HCT116 (cell line): ENCODE measurements at regions not wholly inside any gene's neighbourhood (a gene's known extent, or its start where the extent isn't known, plus 50 kb on each side); places are given as distances from the start of the nearest gene placed in this dataset.

Source experiments
- ATAC-seq: fragments of 200-7000 bp; cut with Tn5 transposase; 2 replicates; pipeline ENCODE4 v1.9.1; 2020; ENCODE audit warnings: mild to moderate bottlenecking, moderate library complexity
- BruUV-seq: library from RNA; stranded (reverse); fragments of 400-500 nt; replicated peaks from 2 replicates; lab custom pipeline; 2021; lab: Mats Ljungman, UMichigan
- CTCF ChIA-PET: fragments of 300-600 bp; sonication (Branson Sonifier 250); formaldehyde crosslinking; loops from one replicate; lab custom pipeline; 2021; ENCODE audit warnings: antibody characterized with exemption; lab: Charles Lee
- POLR2A ChIA-PET: fragments of 300-600, 350-600 bp; sonication (Branson Sonifier 250); formaldehyde crosslinking; loops from one replicate; lab custom pipeline; 2021; ENCODE audit warnings: antibody characterized with exemption; lab: Charles Lee
- RAD21 ChIA-PET, 2 experiments: fragments of 300-600 bp; sonication (Branson Sonifier 250); formaldehyde crosslinking; loops; one replicate each; lab custom pipeline; 2023; ENCODE audit warnings: low total read pairs in 2 of 2; ENCODE audit not compliant: uncharacterized antibody in 2 of 2, unreplicated experiment in 2 of 2, low non-redundant PET in 1 of 2; lab: Charles Lee
- DNase-seq: peaks from one replicate; pipeline ENCODE4 v3.0.0-alpha.2; 2010; ENCODE audit warnings: low read depth, low spot score
- H2AFZ ChIP-seq: fragments of 200-600 bp; shearing (Covaris generic), sonication (generic); 2 replicates; pipeline ENCODE4 v1.6.1; 2017; ENCODE audit warnings: low read depth, mixed run types, mixed read lengths, antibody characterized with exemption, low read length; ENCODE audit not compliant: poor library complexity, severe bottlenecking
- H3K27ac ChIP-seq: 2 replicates; pipeline ENCODE4 v1.5.1; 2012; ENCODE audit warnings: low read depth, low read length
- H3K27me3 ChIP-seq: fragments of 200-600 bp; sonication (generic); 2 replicates; pipeline ENCODE4 v1.6.1; 2016; ENCODE audit warnings: mixed run types, low read length, mixed read lengths; ENCODE audit not compliant: insufficient read depth
- H3K36me3 ChIP-seq, 2 experiments: fragments of 200-500 bp in 1 of 2; fragments of 200-600 bp in 1 of 2; sonication (Bioruptor generic) in 1 of 2; sonication (generic) in 1 of 2; 2 replicates each; pipeline versions ENCODE4 v1.5.1 to v1.6.1; 2014 to 2016; ENCODE audit warnings: low read length in 2 of 2, inconsistent platforms in 1 of 2, mixed read lengths in 1 of 2, mixed run types in 1 of 2; ENCODE audit not compliant: insufficient read depth in 2 of 2, control insufficient read depth in 1 of 2
- H3K4me1 ChIP-seq, 2 experiments: fragments of 200-600 bp in 1 of 2; sonication (generic) in 1 of 2; 2 replicates each; pipeline versions ENCODE4 v1.5.1 to v1.6.1; 2012 to 2017; ENCODE audit warnings: low read length in 2 of 2, inconsistent platforms in 1 of 2, mild to moderate bottlenecking in 1 of 2, mixed read lengths in 1 of 2, mixed run types in 1 of 2, moderate library complexity in 1 of 2; ENCODE audit not compliant: insufficient read depth in 2 of 2, control insufficient read depth in 1 of 2
- H3K4me2 ChIP-seq: fragments of 200-600 bp; sonication (generic); 2 replicates; pipeline ENCODE4 v1.6.1; 2017; ENCODE audit warnings: mixed run types, low read length, mixed read lengths
- H3K4me3 ChIP-seq, 2 experiments: fragments of 200-600 bp in 1 of 2; sonication (generic) in 1 of 2; replicated peaks in 1 of 2; 2 replicates each; pipeline ENCODE4 v1.5.1; 2011 to 2016; ENCODE audit warnings: low read length in 2 of 2, control low read depth in 1 of 2, low read depth in 1 of 2, mild to moderate bottlenecking in 1 of 2, mixed read lengths in 1 of 2, mixed run types in 1 of 2
- H3K79me2 ChIP-seq: fragments of 200-600 bp; sonication (generic); 2 replicates; pipeline ENCODE4 v1.6.1; 2017; ENCODE audit warnings: mild to moderate bottlenecking, mixed run types, low read length, moderate library complexity, mixed read lengths; ENCODE audit not compliant: insufficient read depth
- H3K9ac ChIP-seq: fragments of 200-600 bp; sonication (generic); 2 replicates; pipeline ENCODE4 v1.6.1; 2016; ENCODE audit warnings: low read length, mixed read lengths
- H3K9me2 ChIP-seq: fragments of 200-600 bp; sonication (generic), shearing (Covaris generic); 2 replicates; pipeline ENCODE4 v1.6.1; 2017; ENCODE audit warnings: mixed run types, mild to moderate bottlenecking, moderate library complexity; ENCODE audit not compliant: insufficient read depth
- H3K9me3 ChIP-seq, 2 experiments: fragments of 200-500 bp in 1 of 2; fragments of 200-600 bp in 1 of 2; sonication (Bioruptor generic) in 1 of 2; sonication (generic) in 1 of 2; 2 replicates each; pipeline ENCODE4 v1.6.1; 2014 to 2017; ENCODE audit warnings: low read length in 2 of 2, mixed read lengths in 2 of 2, inconsistent platforms in 1 of 2, low read depth in 1 of 2, mild to moderate bottlenecking in 1 of 2, mixed run types in 1 of 2, moderate library complexity in 1 of 2; ENCODE audit not compliant: control insufficient read depth in 1 of 2, insufficient read depth in 1 of 2
- H4K20me1 ChIP-seq: fragments of 200-600 bp; sonication (generic), shearing (Covaris generic); 2 replicates; pipeline ENCODE4 v1.6.1; 2017; ENCODE audit warnings: mixed run types, mild to moderate bottlenecking, moderate library complexity; ENCODE audit not compliant: insufficient read depth
- CEBPB ChIP-seq: IDR thresholded peaks from 2 replicates; pipeline ENCODE4 v1.6.1; 2012; ENCODE audit warnings: low read depth
- ELF1 ChIP-seq: IDR thresholded peaks from 2 replicates; pipeline ENCODE4 v1.6.1; 2012; ENCODE audit warnings: low read depth, borderline replicate concordance
- EZH2phosphoT487 ChIP-seq: fragments of 200-600 bp; IDR thresholded peaks from 2 replicates; pipeline ENCODE4 v1.6.1; 2018; ENCODE audit warnings: antibody characterized with exemption, borderline replicate concordance
- FOSL1 ChIP-seq: IDR thresholded peaks from 2 replicates; pipeline ENCODE4 v1.6.1; 2012; ENCODE audit warnings: low read depth
- JUND ChIP-seq: IDR thresholded peaks from 2 replicates; pipeline ENCODE4 v1.6.1; 2012
- MAX ChIP-seq: IDR thresholded peaks from 2 replicates; pipeline ENCODE4 v1.6.1; 2012
- POLR2AphosphoS5 ChIP-seq: IDR thresholded peaks from 2 replicates; pipeline ENCODE4 v1.6.1; 2011; ENCODE audit warnings: mild to moderate bottlenecking, low read depth, low read length, moderate library complexity
- RAD21 ChIP-seq: IDR thresholded peaks from 2 replicates; pipeline ENCODE4 v1.6.1; 2012; ENCODE audit warnings: low read depth, mild to moderate bottlenecking
- REST ChIP-seq: IDR thresholded peaks from 2 replicates; pipeline ENCODE4 v1.6.1; 2012; ENCODE audit warnings: low read depth
- SIN3A ChIP-seq: IDR thresholded peaks from 2 replicates; pipeline ENCODE4 v1.6.1; 2012; ENCODE audit warnings: low read depth
- SRF ChIP-seq: IDR thresholded peaks from 2 replicates; pipeline ENCODE4 v1.6.1; 2012; ENCODE audit warnings: low read depth
- TCF7L2 ChIP-seq: IDR thresholded peaks from 2 replicates; pipeline ENCODE4 v1.7.0; 2011; ENCODE audit warnings: borderline replicate concordance, inconsistent platforms; ENCODE audit not compliant: insufficient read depth, insufficient read length; ENCODE audit errors: extremely low read depth
- YY1 ChIP-seq: IDR thresholded peaks from 2 replicates; pipeline ENCODE4 v1.6.1; 2011; ENCODE audit warnings: low read length, low read depth, moderate library complexity, mild to moderate bottlenecking; ENCODE audit not compliant: insufficient replicate concordance; ENCODE audit errors: extremely low read depth
- ZFX ChIP-seq: fragments of 450-650 bp; IDR thresholded peaks from 2 replicates; pipeline ENCODE4 v1.6.1; 2017
- ZNF274 ChIP-seq: fragments of 200-500 bp; sonication (Bioruptor generic); IDR thresholded peaks from 2 replicates; pipeline ENCODE4 v1.6.1; 2014; ENCODE audit warnings: mild to moderate bottlenecking, low read depth, low read length, inconsistent platforms
- intact Hi-C: fragments of 100-400 bp; cut with micrococcal nuclease; formaldehyde crosslinking; loops from 2 replicates; pipeline ENCODE4 v1.10.0; 2022
- TF ChIP-seq, protein P1 (sequence below): IDR thresholded peaks from 2 replicates; pipeline ENCODE4 v1.6.1; 2011; ENCODE audit warnings: mild to moderate bottlenecking, low read length, moderate library complexity; ENCODE audit not compliant: insufficient replicate concordance; ENCODE audit errors: extremely low read depth
- TF ChIP-seq, protein P2 (sequence below), 3 experiments: fragments of 200-600 bp in 1 of 3; sonication (generic) in 1 of 3; IDR thresholded peaks in 2 of 3; conservative IDR thresholded peaks in 1 of 3; 2 replicates each; pipeline ENCODE4 v1.5.1; 2012 to 2017; ENCODE audit warnings: low read depth in 2 of 3, low read length in 2 of 3, antibody characterized with exemption in 1 of 3, borderline replicate concordance in 1 of 3, control low read depth in 1 of 3, mild to moderate bottlenecking in 1 of 3, mixed read lengths in 1 of 3, mixed run types in 1 of 3, moderate library complexity in 1 of 3; ENCODE audit not compliant: insufficient read depth in 1 of 3

DNA sequence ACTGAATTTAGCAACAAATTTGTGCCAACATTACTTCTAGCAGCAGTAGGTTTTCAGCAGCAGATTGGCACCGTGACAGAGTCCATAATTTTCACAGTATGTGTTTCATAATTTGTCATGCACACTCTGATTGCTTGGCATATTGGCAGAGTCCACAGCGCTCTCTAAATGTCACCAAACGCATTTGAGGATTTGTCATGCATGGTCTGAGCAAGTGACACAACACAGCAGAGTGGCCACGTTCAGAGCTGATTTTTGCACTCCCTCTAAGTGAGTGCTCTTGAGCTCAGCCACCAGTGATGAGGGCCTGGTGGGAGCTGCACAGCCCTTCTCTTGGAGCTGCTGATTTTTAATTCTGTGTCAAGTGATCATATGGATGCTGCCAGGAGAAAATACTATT, 1270.8 kb downstream of the ROBO1 start:
- Histone ChIP-seq H3K4me1 (no peaks in the 10 kb centered on the region), H2AFZ (no peak overlapping the region), H3K9me2 (no peaks in the 10 kb centered on the region), H3K79me2 (no peaks in the 10 kb centered on the region), H3K27me3 (no peaks in the 10 kb centered on the region), H3K27ac (no peak overlapping the region), H3K36me3 (no peaks in the 10 kb centered on the region), H3K4me2 (no peak overlapping the region), H3K4me3 (no peak overlapping the region), H4K20me1 (no peaks in the 10 kb centered on the region), H3K9me3 (peaks cover 0 to 9% of the 10 kb centered on the region in 2 experiments; a peak in 2 of 4 replicates), H3K9ac (no peak overlapping the region)
- ChIA-PET CTCF (no interaction called here), RAD21 (no interaction called here), POLR2A (no interaction called here)
- TF ChIP-seq ZNF274 (no peak), SIN3A (no peak), YY1 (no peak), TCF7L2 (no peak), SRF (no peak), FOSL1 (no peak), REST (no peak), JUND (no peak), CEBPB (no peak), ELF1 (no peak), ZFX (no peak), EZH2phosphoT487 (no peak), RAD21 (no peak), MAX (no peak), POLR2AphosphoS5 (no peak)
- TF ChIP-seq, protein P1, sequence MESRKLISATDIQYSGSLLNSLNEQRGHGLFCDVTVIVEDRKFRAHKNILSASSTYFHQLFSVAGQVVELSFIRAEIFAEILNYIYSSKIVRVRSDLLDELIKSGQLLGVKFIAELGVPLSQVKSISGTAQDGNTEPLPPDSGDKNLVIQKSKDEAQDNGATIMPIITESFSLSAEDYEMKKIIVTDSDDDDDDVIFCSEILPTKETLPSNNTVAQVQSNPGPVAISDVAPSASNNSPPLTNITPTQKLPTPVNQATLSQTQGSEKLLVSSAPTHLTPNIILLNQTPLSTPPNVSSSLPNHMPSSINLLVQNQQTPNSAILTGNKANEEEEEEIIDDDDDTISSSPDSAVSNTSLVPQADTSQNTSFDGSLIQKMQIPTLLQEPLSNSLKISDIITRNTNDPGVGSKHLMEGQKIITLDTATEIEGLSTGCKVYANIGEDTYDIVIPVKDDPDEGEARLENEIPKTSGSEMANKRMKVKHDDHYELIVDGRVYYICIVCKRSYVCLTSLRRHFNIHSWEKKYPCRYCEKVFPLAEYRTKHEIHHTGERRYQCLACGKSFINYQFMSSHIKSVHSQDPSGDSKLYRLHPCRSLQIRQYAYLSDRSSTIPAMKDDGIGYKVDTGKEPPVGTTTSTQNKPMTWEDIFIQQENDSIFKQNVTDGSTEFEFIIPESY = no peak
- TF ChIP-seq, protein P2, sequence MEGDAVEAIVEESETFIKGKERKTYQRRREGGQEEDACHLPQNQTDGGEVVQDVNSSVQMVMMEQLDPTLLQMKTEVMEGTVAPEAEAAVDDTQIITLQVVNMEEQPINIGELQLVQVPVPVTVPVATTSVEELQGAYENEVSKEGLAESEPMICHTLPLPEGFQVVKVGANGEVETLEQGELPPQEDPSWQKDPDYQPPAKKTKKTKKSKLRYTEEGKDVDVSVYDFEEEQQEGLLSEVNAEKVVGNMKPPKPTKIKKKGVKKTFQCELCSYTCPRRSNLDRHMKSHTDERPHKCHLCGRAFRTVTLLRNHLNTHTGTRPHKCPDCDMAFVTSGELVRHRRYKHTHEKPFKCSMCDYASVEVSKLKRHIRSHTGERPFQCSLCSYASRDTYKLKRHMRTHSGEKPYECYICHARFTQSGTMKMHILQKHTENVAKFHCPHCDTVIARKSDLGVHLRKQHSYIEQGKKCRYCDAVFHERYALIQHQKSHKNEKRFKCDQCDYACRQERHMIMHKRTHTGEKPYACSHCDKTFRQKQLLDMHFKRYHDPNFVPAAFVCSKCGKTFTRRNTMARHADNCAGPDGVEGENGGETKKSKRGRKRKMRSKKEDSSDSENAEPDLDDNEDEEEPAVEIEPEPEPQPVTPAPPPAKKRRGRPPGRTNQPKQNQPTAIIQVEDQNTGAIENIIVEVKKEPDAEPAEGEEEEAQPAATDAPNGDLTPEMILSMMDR (IDR thresholded peaks at IDR 0.05 in 2 of 3, conservative IDR thresholded peaks at IDR 0.05 in 1 of 3; ENCODE audit: borderline replicate concordance in 1 of 3, insufficient read depth in 1 of 3, low read depth in 2 of 3, low read length in 2 of 3) = no peak
- no peak for ATAC-seq
- no TSS peak for BruUV-seq
- intact Hi-C loops = no loop called here
- DNase-seq = no peak
